ENCODE measurements at regions not wholly inside any gene's neighbourhood (a gene's known extent, or its start where the extent isn't known, plus 50 kb on each side); places are given as distances from the start of the nearest gene placed in this dataset.

DNA sequence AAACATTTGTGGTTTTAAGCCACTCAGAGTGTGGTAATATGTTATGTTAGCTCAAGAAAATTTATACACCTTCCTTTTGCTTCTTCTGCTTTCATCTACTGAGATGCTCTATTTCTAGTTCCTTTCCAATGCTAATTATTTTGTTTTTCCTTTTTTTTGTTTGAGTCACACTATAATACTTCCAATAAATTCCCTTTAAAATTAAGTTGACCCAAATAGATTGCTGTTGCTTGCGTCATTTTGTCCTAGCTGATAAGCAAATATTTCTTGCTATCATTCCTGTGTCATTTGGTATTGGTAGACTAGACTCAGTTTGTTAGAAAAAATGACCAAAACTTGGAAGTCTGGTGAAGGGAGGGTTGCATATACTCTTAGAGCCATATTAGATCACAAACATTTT is 437.0 kb upstream of the CNTN6 start:
- TF ChIP-seq CTCF (conservative IDR thresholded peaks at IDR 0.05; ENCODE audit: low read length) (no peak), EZH2phosphoT487 (IDR thresholded peaks at IDR 0.05; ENCODE audit: borderline replicate concordance) (no peak)

Data from Loucy (cell line).